Liver (tissue), 3 donors: ENCODE measurements at regions not wholly inside any gene's neighbourhood (a gene's known extent, or its start where the extent isn't known, plus 50 kb on each side); places are given as distances from the start of the nearest gene placed in this dataset.

Source experiments
- FOXA1 ChIP-seq: IDR thresholded peaks from 2 replicates; pipeline ENCODE4 v1.6.1; 2016; ENCODE audit warnings: antibody characterized with exemption
- MAX ChIP-seq: IDR thresholded peaks from 2 replicates; pipeline ENCODE4 v1.6.1; 2016; ENCODE audit warnings: antibody characterized with exemption
- NR2F2 ChIP-seq: IDR thresholded peaks from 2 replicates; pipeline ENCODE4 v1.6.1; 2016; ENCODE audit warnings: antibody characterized with exemption
- TF ChIP-seq, protein P1 (sequence below): fragments of 150-350 bp; IDR thresholded peaks from 2 replicates; pipeline ENCODE4 v1.5.1; 2017; ENCODE audit warnings: improper control_type of control experiment, low read depth, low read length; ENCODE audit not compliant: missing input control
- donor health status: healthy.
- donor health status: healthy.

DNA sequence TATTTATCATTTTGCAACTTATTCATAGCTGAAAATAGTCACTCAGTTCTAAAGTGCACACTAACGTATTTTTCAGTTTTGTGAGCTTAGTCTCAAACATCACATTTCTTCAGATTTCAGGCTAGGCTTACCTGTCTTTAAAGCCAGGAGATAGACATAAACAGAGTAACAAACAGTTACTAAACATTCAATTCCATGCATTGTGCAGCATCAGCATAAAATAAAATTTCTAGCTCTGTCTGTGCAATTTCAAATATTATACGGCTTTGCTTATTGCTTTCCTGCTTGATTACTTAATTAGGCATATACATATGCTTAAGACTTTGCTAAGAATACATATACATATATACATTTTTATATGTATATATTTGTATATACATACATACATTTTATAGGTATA lies 637.0 kb downstream of the NR4A2 start:
- TF ChIP-seq, protein P1, sequence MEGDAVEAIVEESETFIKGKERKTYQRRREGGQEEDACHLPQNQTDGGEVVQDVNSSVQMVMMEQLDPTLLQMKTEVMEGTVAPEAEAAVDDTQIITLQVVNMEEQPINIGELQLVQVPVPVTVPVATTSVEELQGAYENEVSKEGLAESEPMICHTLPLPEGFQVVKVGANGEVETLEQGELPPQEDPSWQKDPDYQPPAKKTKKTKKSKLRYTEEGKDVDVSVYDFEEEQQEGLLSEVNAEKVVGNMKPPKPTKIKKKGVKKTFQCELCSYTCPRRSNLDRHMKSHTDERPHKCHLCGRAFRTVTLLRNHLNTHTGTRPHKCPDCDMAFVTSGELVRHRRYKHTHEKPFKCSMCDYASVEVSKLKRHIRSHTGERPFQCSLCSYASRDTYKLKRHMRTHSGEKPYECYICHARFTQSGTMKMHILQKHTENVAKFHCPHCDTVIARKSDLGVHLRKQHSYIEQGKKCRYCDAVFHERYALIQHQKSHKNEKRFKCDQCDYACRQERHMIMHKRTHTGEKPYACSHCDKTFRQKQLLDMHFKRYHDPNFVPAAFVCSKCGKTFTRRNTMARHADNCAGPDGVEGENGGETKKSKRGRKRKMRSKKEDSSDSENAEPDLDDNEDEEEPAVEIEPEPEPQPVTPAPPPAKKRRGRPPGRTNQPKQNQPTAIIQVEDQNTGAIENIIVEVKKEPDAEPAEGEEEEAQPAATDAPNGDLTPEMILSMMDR = no peak
- TF ChIP-seq NR2F2 (no peak), MAX (no peak), FOXA1 (no peak)
